ENCODE measurements at regions not wholly inside any gene's neighbourhood (a gene's known extent, or its start where the extent isn't known, plus 50 kb on each side); places are given as distances from the start of the nearest gene placed in this dataset.

GRCh38 chr2:185142677-185143076 is 544.3 kb downstream of the ZNF804A start:
- Histone ChIP-seq H3K9me3 (no peaks in the 10 kb centered on the region), H3K4me1 (no peaks in the 10 kb centered on the region), H3K4me3 (no peak overlapping the region), H3K27me3 (no peaks in the 10 kb centered on the region), H3K36me3 (replicated peaks in 1 of 2; ENCODE audit: insufficient read depth in 1 of 2, low read depth in 2 of 2) (no peaks in the 10 kb centered on the region), H3K27ac (no peak overlapping the region)
- 60 to 71% methylated on average over 1 of the region's 1 CpG for WGBS, 2 donors
- TF ChIP-seq CTCF (IDR thresholded peaks at IDR 0.05) (no peak), POLR2A (IDR thresholded peaks at IDR 0.05) (no peak)
- ATAC-seq (no peak), DNase-seq (no peak)
- intact Hi-C loops (cut with DNase I): no loop called here

- Histone ChIP-seq H3K9me3 (no peaks in the 10 kb centered on the region), H3K27me3 (no peaks in the 10 kb centered on the region), H3K27ac (no peak overlapping the region), H3K4me3 (no peak overlapping the region), H3K4me1 (no peaks in the 10 kb centered on the region), H3K36me3 (replicated peaks in 1 of 2; ENCODE audit: insufficient read depth in 1 of 2, low read depth in 2 of 2) (no peaks in the 10 kb centered on the region)
- ATAC-seq: no peak
- DNase-seq: no peak
- TF ChIP-seq POLR2A (IDR thresholded peaks at IDR 0.05) (no peak), CTCF (IDR thresholded peaks at IDR 0.05) (no peak)
- 59 to 66% methylated on average over 5 to 7 of the region's 7 CpGs for WGBS, 2 donors
- intact Hi-C loops (cut with DNase I): no loop called here
Observed at GRCh38 chr2:185144159-185144919, 546.0 kb downstream of the ZNF804A start.

GRCh38 chr2:185145316-185146121 is 547.2 kb downstream of the ZNF804A start:
- Histone ChIP-seq H3K9me3 (no peaks in the 10 kb centered on the region), H3K27ac (no peak overlapping the region), H3K36me3 (replicated peaks in 1 of 2; ENCODE audit: insufficient read depth in 1 of 2, low read depth in 2 of 2) (no peaks in the 10 kb centered on the region), H3K27me3 (no peaks in the 10 kb centered on the region), H3K4me3 (no peak overlapping the region), H3K4me1 (no peaks in the 10 kb centered on the region)
- intact Hi-C loops (cut with DNase I): no loop called here
- DNase-seq (no peak), ATAC-seq (no peak)
- WGBS, 2 donors: 85 to 86% methylated on average over 11 of the region's 11 CpGs
- TF ChIP-seq CTCF (IDR thresholded peaks at IDR 0.05) (no peak), POLR2A (IDR thresholded peaks at IDR 0.05) (no peak)

GRCh38 chr2:185147361-185147760 is 549.0 kb downstream of the ZNF804A start:
- H3K27ac ChIP-seq: no peak overlapping the region
- no peaks in the 10 kb centered on the region for H3K9me3 ChIP-seq
- DNase-seq (no peak), ATAC-seq (no peak)
- 74% methylated on average over 1 of the region's 1 CpG for WGBS, 2 donors
- intact Hi-C loops (cut with DNase I): no loop called here
- no peaks in the 10 kb centered on the region for H3K36me3 ChIP-seq (replicated peaks in 1 of 2; ENCODE audit: insufficient read depth in 1 of 2, low read depth in 2 of 2)
- H3K4me3 ChIP-seq: no peak overlapping the region
- H3K27me3 ChIP-seq: no peaks in the 10 kb centered on the region
- no peak for TF ChIP-seq POLR2A (IDR thresholded peaks at IDR 0.05)
- TF ChIP-seq CTCF (IDR thresholded peaks at IDR 0.05): no peak
- H3K4me1 ChIP-seq: no peaks in the 10 kb centered on the region

All from body of pancreas (tissue), 4 donors.